Motor neuron (in vitro differentiated cells): ENCODE measurements at regions not wholly inside any gene's neighbourhood (a gene's known extent, or its start where the extent isn't known, plus 50 kb on each side); places are given as distances from the start of the nearest gene placed in this dataset.
"Not testable (repeated sequence)": the region's sequence is repeated elsewhere in the genome, so short reads cannot be mapped to it uniquely, and the experiment has no call there.

Experiments used
- ATAC-seq, 8 experiments: fragments of 200-7000 bp; cut with Tn5 transposase; replicated peaks in 6 of 8; 2 replicates each; pipeline ENCODE4 v1.8.0; 2021; ENCODE audit warnings: mild to moderate bottlenecking in 8 of 8, moderate library complexity in 8 of 8
- H3K27ac ChIP-seq, 2 donors: fragments of 250-450 bp; sonication (Bioruptor Pico); 2 replicates each; pipeline ENCODE4 v1.9.0; 2021; ENCODE audit warnings: antibody characterized with exemption in 2 of 2, mild to moderate bottlenecking in 2 of 2, moderate library complexity in 1 of 2
- H3K4me1 ChIP-seq, 2 donors: fragments of 250-450 bp; sonication (Bioruptor Pico); replicated peaks in 1 of 2; 2 replicates each; pipeline ENCODE4 v1.6.1; 2021; ENCODE audit warnings: antibody characterized with exemption in 2 of 2, mild to moderate bottlenecking in 2 of 2, moderate library complexity in 1 of 2
- H3K4me3 ChIP-seq, 5 donors: fragments of 250-450 bp; sonication (Bioruptor Pico); 2 replicates each; pipeline ENCODE4 v1.9.0; 2021; ENCODE audit warnings: antibody characterized with exemption in 5 of 5, mild to moderate bottlenecking in 5 of 5, moderate library complexity in 4 of 5
- WGBS, 10 experiments: fragments of 450-650 bp; shearing (Covaris generic); methylation state at CpG; one replicate each; pipeline ENCODE4 v1.0.0; 2022; 5-methylcytosine and 5-hydroxymethylcytosine counted together
- in situ Hi-C, 9 experiments: fragments of 400-800 bp; cut with MboI; loops; one replicate each; pipeline ENCODE4 v1.15.0; 2021; ENCODE audit warnings: low sequenced_read_pairs in 9 of 9, low pct_unique_long_range_greater_than_20kb in 2 of 9; ENCODE audit not compliant: unreplicated experiment in 9 of 9

DNA sequence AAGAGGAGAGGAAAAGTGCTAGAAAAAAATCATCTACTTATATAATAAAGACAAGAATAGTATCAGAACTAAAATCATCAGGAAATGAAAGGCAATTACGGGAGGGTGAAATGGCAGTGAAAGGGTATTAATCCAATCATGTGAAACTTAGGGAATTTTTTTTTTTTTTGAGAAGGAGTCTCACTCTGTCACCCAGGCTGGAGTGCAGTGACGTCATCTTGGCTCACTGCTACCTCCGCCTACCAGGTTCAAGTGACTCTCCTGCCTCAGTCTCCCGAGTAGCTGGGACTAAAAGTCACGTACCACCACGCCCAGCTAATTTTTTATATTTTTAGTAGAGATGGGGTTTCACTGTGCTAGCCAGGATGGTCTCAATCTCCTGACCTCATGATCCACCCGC lies 501.3 kb downstream of the COL12A1 start:
- H3K4me3 ChIP-seq, H3K27ac ChIP-seq, ATAC-seq, in situ Hi-C loops, H3K4me1 ChIP-seq: not testable (repeated sequence)
- 80 to 100% (median 89%) methylated on average over 1 to 6 of the region's 7 CpGs for WGBS, 10 experiments

DNA sequence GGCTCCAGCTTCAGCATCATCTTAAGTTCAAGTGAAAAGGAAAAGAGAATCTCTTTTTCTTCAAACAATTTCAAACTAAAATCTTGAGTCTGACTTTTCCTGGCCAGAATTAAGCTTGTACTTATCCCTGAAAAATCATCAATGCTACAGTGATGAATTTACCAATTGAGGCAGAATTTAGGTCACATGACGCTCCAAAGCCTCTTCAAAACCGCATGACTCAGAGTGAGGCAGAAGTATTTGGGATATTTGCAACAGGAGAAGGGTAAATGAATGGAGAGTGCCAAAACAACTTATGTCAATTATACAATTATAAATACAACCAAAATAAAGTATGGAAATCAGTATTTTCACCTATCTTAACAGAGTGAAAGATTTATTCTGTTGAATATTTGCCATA lies 515.5 kb downstream of the COL12A1 start:
- Histone ChIP-seq H3K27ac (no peak overlapping the region), H3K4me3 (no peak overlapping the region), H3K4me1 (no peaks in the 10 kb centered on the region)
- ATAC-seq: no peak
- 83 to 100% (median 100%) methylated on average over 1 to 2 of the region's 2 CpGs; no CpG with 5 or more reads in 2 of the 10 experiments for WGBS, 10 experiments
- in situ Hi-C loops: no loop called here

DNA sequence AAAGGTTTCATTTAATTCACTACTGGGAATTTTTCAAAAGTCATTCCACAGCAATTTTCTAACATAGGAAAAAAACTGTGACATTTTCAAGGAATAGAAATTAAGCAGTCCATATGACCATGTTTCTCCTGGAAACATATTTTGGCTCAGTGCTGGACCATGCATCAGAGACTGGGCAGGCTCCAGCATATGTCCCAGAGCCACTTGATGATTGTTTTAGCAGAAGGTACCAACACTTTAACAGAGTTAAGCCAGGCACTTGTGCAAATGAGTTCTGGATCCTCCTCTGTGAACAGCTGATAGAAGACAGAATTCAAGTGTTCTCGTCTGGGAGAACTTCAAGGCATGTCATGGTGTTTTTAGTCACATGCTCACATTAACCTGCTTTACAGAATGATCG lies 516.3 kb downstream of the COL12A1 start:
- H3K4me3 ChIP-seq: no peak overlapping the region
- in situ Hi-C loops: no loop called here
- no peak for ATAC-seq
- WGBS, 10 experiments: 20 to 86% (median 67%) methylated on average over 1 to 2 of the region's 2 CpGs; no CpG with 5 or more reads in 1 of the 10 experiments
- no peak overlapping the region for H3K27ac ChIP-seq
- no peaks in the 10 kb centered on the region for H3K4me1 ChIP-seq

DNA sequence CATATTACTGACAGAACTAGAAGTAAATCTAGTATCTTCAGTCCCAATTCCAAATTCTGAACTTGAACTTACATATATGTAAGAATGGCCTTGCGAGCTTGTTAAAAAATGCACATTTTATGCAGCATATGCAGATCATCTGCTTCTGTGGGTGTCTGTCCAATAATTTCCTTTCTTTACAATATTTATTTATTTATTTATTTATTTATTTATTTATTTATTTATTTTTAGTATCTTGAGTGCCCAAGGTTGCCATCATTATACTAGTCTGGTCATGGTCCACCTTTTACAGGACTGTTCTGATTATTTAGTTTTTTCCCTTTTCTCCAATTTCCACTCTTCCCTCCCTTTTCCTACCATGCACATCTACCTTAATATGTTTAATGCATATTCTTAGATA lies 528.4 kb downstream of the COL12A1 start:
- no peak overlapping the region for H3K4me3 ChIP-seq
- ATAC-seq: no peak
- H3K4me1 ChIP-seq: no peaks in the 10 kb centered on the region
- in situ Hi-C loops: no loop called here
- H3K27ac ChIP-seq: no peak overlapping the region
- 0 to 100% (median 10%) methylated on average over 1 of the region's 1 CpG; no CpG with 5 or more reads in 1 of the 10 experiments for WGBS, 10 experiments

DNA sequence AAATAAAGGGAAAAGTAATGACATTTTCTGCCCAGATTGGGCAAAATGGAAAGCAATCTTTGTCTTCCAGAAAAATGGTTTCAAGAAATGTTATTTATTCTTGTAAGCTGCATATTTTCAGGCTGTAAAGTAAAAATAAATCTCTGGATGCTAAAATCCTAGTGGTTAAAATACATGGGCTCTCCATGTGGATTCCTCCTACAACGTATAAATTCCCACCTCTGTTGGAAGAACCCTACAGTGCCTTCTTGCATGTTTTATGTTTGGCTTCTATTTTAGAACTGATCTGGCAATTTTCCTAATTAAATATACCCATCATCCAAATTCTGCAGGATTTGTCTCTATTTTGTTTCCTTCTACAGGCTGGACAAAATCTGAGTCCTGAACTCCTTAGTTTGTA lies 528.9 kb downstream of the COL12A1 start:
- Histone ChIP-seq H3K4me1 (no peaks in the 10 kb centered on the region), H3K4me3 (no peak overlapping the region), H3K27ac (no peak overlapping the region)
- in situ Hi-C loops: no loop called here
- ATAC-seq: no peak
- 57 to 100% (median 75%) methylated on average over 1 of the region's 1 CpG; no CpG with 5 or more reads in 2 of the 10 experiments for WGBS, 10 experiments

DNA sequence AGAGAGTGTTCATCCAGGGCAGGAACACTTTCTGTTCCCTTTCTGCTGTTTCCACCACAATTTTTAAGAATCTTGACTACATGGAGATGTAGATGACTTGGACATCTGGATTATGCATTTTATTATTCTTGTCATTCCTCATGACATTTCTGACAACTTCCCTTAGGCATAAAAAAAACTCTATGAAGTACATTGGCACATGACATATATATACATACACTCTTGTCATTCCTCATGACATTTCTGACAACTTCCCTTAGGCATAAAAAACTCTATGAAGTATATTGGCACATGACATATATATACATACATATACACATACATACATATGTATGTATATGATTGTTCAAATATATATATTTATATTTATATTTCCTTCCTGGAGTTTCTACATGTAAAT lies 531.5 kb downstream of the COL12A1 start:
- H3K27ac ChIP-seq: no peak overlapping the region
- no peaks in the 10 kb centered on the region for H3K4me1 ChIP-seq
- H3K4me3 ChIP-seq: no peak overlapping the region
- in situ Hi-C loops: no loop called here
- no peak for ATAC-seq

DNA sequence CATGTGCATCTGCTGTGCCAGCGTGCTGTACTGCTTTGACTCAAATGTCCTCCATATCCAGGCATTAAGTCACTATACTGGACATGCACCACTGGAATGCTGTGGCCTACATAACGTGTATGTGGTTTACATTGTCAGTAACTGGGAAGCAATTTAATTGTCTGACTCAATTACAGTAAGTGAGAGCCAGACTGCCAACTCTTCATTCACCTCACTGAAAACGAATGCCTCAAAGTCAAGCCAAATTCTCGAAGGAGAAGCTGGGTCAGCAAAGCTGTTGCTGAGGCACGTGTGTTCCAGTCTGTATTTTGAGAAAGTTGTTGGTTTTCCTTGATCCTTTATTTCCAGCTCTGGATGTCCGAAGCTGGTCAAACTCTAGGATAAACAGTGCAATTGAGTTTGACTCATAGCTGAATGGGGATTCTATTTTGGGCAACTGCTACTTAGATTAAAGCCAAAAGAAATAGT lies 534.3 kb downstream of the COL12A1 start:
- in situ Hi-C loops: no loop called here
- ATAC-seq: peak in 1 of 8 experiments; percentile 84
- Histone ChIP-seq H3K27ac (no peak overlapping the region), H3K4me3 (no peak overlapping the region), H3K4me1 (no peaks in the 10 kb centered on the region)
- 14 to 87% (median 60%) methylated on average over 1 to 6 of the region's 6 CpGs; no CpG with 5 or more reads in 1 of the 10 experiments for WGBS, 10 experiments

DNA sequence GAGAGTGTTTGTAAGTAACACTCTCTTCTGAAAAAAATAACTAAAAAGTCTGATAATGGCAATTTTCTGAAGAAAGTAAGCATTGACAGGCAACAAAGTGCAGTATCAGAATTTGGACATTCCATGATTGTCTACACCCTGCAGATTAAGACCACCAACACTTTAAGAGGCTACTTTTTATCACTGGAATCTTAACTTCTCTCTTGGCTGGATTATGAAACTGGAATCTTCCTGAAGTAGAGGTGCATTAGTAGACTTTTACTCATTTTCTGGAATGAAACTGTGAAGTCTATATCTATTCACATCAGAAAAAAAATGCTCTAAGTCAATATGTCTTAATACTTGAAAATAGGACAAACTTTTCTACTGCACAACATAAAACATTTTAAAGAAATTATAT lies 547.5 kb downstream of the COL12A1 start:
- no peak for ATAC-seq
- H3K4me1 ChIP-seq: no peaks in the 10 kb centered on the region
- H3K27ac ChIP-seq: no peak overlapping the region
- in situ Hi-C loops: no loop called here
- no peak overlapping the region for H3K4me3 ChIP-seq

DNA sequence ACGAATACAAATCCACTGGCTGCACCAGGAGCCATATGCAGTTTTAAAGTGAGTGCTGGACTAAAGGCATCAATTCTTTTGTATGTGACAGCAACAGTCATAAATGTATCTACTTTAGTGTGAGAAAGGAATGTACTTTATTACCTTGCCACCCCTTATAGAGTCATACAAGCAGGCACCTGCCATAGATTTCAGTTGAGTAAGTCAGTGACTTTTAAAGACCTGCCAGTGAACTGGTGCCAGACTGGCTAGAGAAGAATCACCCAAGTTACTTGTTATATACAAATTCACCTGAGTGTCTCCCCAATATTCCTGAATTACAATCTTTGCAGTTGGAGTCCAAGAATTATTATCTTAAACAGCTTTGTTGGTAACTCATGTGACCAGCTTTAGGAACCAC lies 547.9 kb downstream of the COL12A1 start:
- WGBS, 10 experiments: 38 to 100% (median 83%) methylated on average over 1 of the region's 1 CpG; no CpG with 5 or more reads in 3 of the 10 experiments
- Histone ChIP-seq H3K4me1 (no peaks in the 10 kb centered on the region), H3K27ac (no peak overlapping the region), H3K4me3 (no peak overlapping the region)
- ATAC-seq: no peak
- in situ Hi-C loops: no loop called here

DNA sequence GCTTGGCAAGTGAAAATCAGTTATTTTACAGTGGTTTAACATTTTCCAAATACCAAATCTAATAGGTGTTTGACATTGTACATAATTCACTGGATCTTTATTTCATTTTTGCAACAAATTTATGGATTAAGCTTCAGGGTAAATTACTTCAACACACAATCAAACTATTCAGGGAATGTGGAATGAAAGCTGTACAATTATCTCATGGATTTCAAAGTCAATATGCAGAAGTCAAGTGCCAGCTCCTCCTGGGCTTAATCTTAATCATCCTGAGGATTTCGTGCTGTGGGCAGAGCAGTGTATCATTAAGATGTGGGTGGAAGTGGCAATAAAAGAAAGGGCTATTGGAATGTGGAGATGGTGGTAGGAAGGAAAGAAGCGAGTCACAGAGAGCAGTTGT lies 548.8 kb downstream of the COL12A1 start:
- ATAC-seq: peak in 2 of 8 experiments; percentile 26 to 73
- in situ Hi-C loops: no loop called here
- H3K27ac ChIP-seq: no peak overlapping the region
- no peaks in the 10 kb centered on the region for H3K4me1 ChIP-seq
- WGBS, 10 experiments: 20 to 100% (median 74%) methylated on average over 1 to 2 of the region's 2 CpGs; no CpG with 5 or more reads in 2 of the 10 experiments
- no peak overlapping the region for H3K4me3 ChIP-seq

DNA sequence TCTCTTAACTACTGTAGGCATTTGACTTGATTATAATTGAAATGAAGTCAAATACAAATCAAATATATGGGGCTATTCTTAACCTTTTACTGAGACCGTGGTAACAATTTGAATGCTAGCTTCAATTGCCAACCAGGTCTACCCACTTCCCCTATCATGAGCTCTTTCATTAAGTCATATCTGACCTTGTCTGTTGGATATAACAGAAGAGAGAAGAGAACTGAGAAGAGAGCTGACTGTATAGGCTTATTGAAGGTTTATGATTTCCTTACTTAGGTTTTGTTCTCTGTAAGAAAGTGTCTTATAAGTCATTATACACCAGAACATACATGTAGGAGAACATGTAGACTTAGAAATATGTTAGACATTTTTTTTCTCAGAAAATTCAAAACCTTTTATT lies 549.4 kb downstream of the COL12A1 start:
- H3K27ac ChIP-seq: no peak overlapping the region
- ATAC-seq: no peak
- in situ Hi-C loops: no loop called here
- 62 to 100% (median 90%) methylated on average over 1 of the region's 1 CpG; no CpG with 5 or more reads in 2 of the 10 experiments for WGBS, 10 experiments
- H3K4me3 ChIP-seq: no peak overlapping the region
- no peaks in the 10 kb centered on the region for H3K4me1 ChIP-seq

DNA sequence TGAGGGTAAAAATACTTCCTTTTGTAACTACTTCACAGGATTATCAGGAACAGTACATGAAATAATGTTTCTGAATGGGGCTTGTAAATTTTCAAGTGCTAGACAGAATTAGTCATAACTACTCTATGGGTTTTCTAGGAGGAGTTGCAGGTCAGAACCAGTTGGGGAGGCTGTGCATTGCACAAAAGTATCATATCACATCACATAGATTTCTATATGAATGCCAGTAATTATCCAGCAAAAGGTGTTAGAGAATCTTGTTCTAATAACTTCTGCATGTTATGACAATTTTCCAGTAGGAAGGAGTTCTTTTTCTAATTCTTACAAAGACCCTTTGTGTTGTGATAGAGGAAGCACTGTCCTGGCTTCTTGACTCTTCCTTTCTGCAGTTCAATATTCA lies 551.6 kb downstream of the COL12A1 start:
- Histone ChIP-seq H3K4me1 (no peaks in the 10 kb centered on the region), H3K4me3 (no peak overlapping the region), H3K27ac (no peak overlapping the region)
- in situ Hi-C loops: no loop called here
- peak in 2 of 8 experiments; percentile 38 to 50 for ATAC-seq

DNA sequence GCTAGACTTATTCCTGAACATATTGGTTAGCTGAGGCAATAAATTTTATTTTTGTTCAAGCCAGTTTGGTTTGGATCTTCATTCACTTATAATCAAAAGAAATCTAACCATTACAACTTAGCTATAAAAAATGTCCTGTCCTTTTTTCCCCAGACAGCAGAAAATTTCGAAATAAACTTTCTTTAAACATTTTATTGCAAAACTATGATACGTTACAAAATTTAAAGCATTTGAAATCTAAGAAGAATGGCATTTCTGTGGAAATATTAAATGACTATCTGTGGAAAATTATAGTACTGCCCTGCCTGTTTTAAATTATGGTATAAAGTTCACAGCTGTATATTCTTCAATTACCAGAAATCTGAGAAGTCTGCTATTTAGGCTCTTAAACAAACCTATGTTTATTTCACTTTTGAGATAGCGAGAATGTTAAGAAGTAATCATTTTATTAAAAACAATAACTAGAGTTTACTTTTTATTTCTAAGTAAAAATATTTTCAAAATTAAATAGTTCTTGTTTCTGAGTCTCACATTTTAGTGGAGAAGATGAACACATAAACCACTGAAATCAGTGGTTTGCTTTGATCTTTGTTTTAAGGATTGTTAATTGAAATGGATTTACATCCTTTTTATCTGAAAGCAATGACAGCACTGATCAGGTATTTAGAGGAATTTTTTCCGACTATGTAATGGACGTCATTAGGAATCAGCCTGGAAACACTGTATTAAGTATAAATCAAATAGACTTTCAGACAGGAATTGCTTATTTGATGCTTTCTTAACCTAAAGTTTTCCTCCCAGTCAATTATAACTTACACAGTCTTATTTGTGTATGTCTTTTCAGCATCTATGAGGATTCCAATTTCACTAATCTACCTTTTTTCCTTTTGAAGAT lies 553.7 kb downstream of the COL12A1 start:
- Histone ChIP-seq H3K4me1 (no peaks in the 10 kb centered on the region), H3K27ac (no peak overlapping the region), H3K4me3 (no peak overlapping the region)
- in situ Hi-C loops: no loop called here
- no peak for ATAC-seq
- WGBS, 10 experiments: 25 to 87% (median 70%) methylated on average over 2 to 5 of the region's 5 CpGs

DNA sequence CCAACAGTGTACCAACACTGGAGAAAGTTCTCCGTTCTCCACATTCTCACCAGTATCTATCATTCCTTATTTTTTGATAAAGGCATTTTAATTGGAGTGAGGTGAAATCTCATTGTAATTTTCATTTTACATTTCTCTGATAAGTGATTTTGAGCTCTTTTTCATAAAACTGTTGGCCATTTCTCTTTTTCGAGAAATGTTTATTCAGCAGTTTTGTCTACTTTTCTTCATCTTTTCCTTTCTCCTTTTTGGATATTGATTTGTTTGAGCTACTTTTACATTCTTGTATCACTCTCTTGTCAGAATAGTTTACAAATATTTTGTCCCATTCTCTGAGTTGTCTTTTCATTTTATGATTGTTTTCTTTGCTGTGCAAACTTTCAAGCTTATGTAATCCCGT lies 555.2 kb downstream of the COL12A1 start:
- 87 to 100% (median 94%) methylated on average over 2 to 3 of the region's 3 CpGs for WGBS, 10 experiments
- in situ Hi-C loops: no loop called here
- H3K4me3 ChIP-seq: no peak overlapping the region
- no peak overlapping the region for H3K27ac ChIP-seq
- ATAC-seq: no peak
- no peaks in the 10 kb centered on the region for H3K4me1 ChIP-seq
